Activated CD4-positive, alpha-beta T cell treated with anti-CD3 and anti-CD28 coated beads, Interleukin-2, Interleukin-4, amounts not matched to agents 100 ng/mL and 50 ng/mL, durations not matched to agents 16 hours and 8 hours (primary cell): ENCODE measurements at regions not wholly inside any gene's neighbourhood (a gene's known extent, or its start where the extent isn't known, plus 50 kb on each side); places are given as distances from the start of the nearest gene placed in this dataset.

ENCODE experiments used
- DNase-seq: peaks from one replicate; pipeline ENCODE4 v3.0.0-alpha.2; 2020; ENCODE audit warnings: low spot score

DNA sequence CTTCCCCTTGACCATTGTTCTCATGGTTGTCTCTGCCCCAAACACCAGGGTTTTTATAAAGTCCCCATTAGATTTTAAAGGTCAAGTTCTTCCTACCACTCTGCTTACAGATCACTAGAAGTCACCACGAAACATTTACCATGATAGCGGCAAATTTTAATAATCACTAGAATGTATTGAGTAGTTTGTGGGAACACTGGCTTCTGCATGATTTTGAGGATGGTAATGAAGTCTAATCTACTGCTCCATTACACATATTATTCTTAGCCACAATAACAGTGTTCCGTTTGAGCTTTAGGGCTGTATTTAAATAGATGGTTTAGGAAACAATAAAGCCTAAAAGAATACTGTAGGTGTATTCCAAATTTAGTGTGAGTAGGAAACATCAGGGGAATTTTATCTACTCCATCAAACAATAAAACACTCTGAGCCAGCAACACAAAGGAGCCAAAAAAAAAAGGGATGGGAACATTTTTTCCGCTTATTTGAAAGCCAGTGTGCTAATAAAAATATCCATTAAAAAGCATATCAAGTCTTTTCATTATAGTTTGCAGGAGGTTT is 49.7 kb downstream of the KLF12 start:
- DNase-seq, result no peak

DNA sequence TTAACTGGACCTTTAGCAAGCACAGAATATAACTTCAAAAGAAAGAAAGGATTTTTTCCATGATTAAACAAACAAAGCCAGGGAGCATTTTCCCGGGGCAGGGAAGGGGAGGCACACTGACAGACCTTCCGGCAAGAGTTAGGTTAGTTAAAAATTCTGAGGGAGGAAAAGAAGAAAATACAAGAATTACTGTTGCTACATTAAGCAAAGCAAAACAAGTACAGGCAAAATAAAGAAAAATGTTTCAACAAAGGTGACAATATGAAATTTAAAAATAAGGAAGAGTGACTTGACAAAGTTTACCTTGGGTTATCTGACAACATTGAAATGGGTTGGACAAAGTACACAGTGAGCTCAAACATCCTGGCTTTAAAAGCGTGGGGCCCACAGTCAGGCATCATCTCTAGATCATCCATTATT is 51.5 kb downstream of the KLF12 start:
- DNase-seq, result no peak

DNA sequence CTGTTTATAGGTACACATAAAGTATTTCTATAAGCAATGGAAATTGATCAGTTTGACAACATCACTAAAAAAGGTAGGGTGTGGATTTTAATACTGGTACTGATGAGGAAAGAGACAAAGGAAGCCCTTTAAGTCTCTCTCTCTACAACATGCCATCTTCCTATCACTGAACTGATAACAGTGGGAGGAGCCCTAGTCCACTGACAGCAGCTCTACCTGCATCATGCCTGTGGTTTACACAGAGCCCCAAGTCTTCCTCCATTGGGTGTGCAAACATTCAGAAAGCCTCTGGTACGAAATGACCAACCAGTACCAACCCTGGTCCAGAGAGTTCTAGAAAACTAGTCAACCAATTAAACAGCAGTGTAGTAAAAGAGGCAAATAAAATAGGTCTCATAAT is 53.4 kb downstream of the KLF12 start:
- no peak for DNase-seq

DNA sequence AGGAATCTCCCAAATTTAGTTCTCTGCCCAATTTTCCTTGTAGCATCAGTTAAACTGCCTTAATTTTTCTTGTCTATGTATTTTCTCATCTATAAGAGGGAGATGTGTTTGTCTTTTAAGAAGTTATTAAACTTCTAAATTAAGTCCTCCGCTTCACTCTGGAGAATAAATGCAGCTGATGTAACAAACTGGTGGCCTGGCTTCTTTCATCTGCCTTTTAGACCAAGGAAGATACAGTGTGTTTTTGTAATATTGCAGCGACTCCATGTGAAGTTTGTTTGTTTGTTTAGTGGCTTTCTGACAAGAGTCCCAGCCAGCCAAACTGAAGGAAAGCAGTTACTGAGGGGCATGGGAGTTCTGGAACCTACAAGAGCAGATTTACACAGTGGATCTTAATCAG is 56.4 kb downstream of the KLF12 start:
- no peak for DNase-seq

- no peak for DNase-seq
These were observed 56.8 kb downstream of the KLF12 start for GRCh38 chr13:74077375-74077774.

DNA sequence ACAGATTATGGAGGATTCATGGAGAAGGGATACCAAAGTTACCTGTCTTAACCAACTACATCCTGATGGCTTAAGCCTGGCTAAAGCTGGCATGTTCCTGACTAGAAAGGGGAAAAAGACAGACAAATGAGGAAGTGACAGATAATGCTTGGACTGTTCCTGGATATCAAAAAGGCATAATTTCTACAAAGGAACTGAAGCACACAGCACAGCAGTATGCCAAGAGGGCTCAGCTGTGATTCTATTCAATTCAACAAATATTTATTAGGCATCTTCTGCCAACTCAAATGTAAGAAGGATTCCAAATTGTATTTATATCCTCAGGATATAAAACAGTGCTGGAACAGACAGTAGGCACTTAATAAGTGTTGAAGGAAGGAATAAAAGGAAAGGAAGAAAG is 59.5 kb downstream of the KLF12 start:
- DNase-seq, result no peak

DNA sequence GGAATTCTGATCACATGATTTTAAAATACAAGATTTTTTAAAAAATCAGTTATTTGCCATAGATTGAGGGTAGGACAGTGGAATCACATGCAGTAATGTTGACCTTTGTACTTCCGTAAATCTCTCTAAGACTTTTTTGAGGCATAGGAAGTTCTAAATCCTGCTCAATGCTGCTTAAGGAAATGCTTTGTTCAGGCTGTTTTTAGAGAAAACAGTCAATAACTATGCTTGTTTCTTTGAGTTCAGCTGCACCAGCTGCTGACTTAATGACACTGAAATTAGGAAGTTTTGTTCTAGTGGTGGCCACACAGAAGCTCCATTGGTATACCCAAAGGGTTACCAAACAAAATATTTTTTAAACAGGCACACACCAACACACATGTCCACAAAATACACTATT is 60.9 kb downstream of the KLF12 start:
- no peak for DNase-seq

DNA sequence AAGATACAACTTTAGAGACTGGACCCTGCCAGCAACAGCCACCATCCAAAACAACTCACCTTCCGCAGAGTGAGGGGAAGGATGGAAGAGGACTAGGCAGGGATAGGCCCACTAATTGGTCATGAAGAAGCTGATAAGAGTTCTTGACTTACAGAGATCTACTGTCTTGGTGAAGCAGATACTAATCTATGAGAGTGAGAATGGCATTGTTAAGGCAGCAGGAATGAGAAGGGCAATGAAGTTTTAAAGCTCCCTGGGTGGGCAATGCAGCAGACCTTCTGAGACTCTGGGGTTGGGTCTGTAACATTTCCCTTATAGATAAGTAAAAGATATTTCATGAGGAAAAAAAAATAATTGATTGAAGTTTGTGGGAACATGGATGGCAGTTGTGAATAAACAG is 63.7 kb downstream of the KLF12 start:
- no peak for DNase-seq

DNA sequence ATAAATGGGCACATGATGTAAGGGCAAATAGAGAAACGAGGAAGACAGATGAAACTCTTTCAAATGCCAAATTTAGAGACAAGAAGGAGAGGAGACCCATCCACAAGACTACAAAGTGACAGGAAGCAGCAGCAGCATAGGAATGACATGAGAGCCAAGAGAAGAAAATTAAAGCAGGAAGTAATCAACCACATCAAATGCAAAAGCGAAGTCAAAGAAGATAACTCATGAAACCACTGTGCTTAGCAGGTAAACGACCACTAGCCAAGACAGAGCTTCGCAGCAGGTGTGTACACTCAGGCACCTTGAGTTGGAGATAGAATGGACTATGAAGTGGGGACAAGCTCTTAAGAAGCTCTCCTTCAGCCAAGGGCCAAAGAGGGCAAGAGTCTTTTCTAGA is 64.1 kb downstream of the KLF12 start:
- no peak for DNase-seq

DNA sequence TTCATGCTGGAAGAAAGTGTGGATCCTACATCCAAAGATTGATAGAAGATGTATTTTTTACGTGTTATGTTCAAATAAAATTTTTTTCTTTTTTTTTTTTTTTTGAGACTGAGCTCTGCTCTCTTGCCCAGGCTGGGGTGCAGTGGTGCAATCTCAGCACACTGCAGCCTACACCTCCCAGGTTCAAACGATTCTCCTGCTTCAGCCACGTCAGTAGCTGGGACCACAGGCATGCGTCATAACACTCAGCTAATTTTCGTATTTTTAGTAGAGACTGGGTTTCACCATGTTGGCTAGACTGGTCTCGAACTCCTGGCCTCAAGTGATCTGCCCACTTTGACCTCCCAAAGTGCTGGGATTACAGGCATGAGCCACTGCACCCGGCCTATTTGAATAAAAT is 65.7 kb downstream of the KLF12 start:
- DNase-seq, result no peak

- no peak for DNase-seq
These were observed 66.4 kb downstream of the KLF12 start for GRCh38 chr13:74067818-74068217.

- no peak for DNase-seq
These were observed 67.3 kb downstream of the KLF12 start for GRCh38 chr13:74066937-74067336.

GRCh38 chr13:74064805-74065312 is 69.3 kb downstream of the KLF12 start:
- DNase-seq, result peak; percentile 3

DNA sequence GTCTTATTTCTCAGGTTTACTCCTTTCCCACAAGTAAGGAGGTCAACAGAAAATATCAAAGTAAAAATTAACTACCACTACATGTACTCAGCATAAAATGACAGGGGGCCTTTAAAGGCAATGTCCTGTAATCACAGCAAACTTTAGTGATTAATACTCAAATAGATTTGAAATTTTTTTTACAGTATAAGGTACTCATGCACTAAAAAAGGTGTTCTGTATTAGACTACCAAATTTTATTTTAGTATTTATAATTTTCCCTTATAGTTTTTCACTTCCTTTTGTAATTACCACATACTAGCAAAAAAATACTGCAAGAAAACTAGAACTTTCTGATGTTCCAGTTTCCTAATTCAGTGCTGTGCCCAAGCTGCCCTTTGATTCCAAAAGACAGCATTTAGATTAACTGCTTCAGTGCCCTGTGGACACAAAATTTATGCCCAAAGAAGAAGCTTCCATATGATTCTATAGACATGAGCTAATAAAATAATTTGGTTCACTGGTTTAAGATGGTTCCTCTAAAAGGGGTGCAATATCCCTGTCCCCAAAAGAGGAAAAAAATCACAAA is 70.6 kb downstream of the KLF12 start:
- DNase-seq, result no peak

- DNase-seq, result peak; percentile 65
These were observed 71.3 kb downstream of the KLF12 start for GRCh38 chr13:74062933-74063332.

- peak; percentile 41 for DNase-seq
These were observed 72.1 kb downstream of the KLF12 start for GRCh38 chr13:74061926-74062595.

- no peak for DNase-seq
These were observed 77.2 kb downstream of the KLF12 start for GRCh38 chr13:74056801-74057542.

- DNase-seq, result peak; percentile 9
These were observed 81.7 kb downstream of the KLF12 start for GRCh38 chr13:74052402-74052928.

GRCh38 chr13:74048756-74049155 is 85.4 kb downstream of the KLF12 start:
- no peak for DNase-seq

DNA sequence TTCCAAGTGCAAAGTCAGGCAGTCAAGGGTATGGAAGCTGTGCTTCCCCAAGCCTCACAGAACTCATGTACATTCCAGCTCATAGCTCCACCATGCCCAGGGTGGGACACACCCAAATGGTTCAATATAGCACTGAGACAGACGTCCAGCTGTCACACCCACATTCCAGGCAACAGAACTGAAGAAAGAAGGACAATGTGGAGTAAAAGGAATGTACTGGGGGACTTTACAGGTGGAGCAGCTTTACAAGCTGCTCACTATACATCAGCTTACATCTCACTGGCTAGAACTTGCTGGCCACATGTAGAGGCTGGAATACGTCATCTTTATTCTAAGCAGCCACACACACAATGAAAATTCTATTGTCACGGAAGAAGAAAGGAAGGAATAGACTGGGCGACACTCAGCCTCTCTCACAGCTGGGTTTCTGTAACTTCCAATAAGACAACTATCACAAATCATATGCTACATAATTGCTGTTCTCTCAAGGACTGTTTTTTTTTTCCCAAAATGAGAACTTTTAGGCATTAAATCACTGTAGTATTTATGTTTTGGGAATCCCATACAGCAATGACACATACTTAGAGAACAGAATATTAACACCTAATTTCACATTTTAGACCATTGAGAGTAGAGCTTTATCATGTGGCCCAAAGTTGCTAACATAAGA is 86.1 kb downstream of the KLF12 start:
- DNase-seq, result no peak

GRCh38 chr13:74046431-74046830 is 87.8 kb downstream of the KLF12 start:
- no peak for DNase-seq

GRCh38 chr13:74045583-74045982 is 88.6 kb downstream of the KLF12 start:
- DNase-seq, result no peak
